Upper lobe of right lung (tissue), 1 donor: ENCODE measurements at regions not wholly inside any gene's neighbourhood (a gene's known extent, or its start where the extent isn't known, plus 50 kb on each side); places are given as distances from the start of the nearest gene placed in this dataset.

Experiments
- ATAC-seq: fragments of 200-7000 bp; cut with Tn5 transposase; one replicate; pipeline ENCODE4 v1.9.1; 2020; ENCODE audit warnings: mild to moderate bottlenecking, moderate library complexity
- DNase-seq: peaks from one replicate; pipeline ENCODE4 v3.0.0-alpha.2; 2020
- H3K27ac ChIP-seq: fragments of 200-600 bp; one replicate; pipeline ENCODE4 v1.8.0; 2022
- H3K27me3 ChIP-seq: fragments of 200-600 bp; one replicate; pipeline ENCODE4 v1.8.0; 2022; ENCODE audit warnings: mild to moderate bottlenecking
- H3K36me3 ChIP-seq: fragments of 200-600 bp; one replicate; pipeline ENCODE4 v1.8.0; 2022
- H3K4me1 ChIP-seq: fragments of 200-600 bp; one replicate; pipeline ENCODE4 v1.8.0; 2022
- H3K4me3 ChIP-seq: fragments of 200-600 bp; one replicate; pipeline ENCODE4 v1.8.0; 2022; ENCODE audit warnings: mild to moderate bottlenecking
- H3K9me3 ChIP-seq: fragments of 200-600 bp; one replicate; pipeline ENCODE4 v1.8.0; 2022
- CTCF ChIP-seq: fragments of 200-600 bp; IDR thresholded peaks from one replicate; pipeline ENCODE4 v1.8.0; 2022; ENCODE audit warnings: antibody characterized with exemption
- intact Hi-C: fragments of 100-400 bp; cut with DNase I; formaldehyde crosslinking; loops from one replicate; pipeline ENCODE4 v1.11.0; 2022
- donor health status: DM: no; HTN: yes; CAD: no; lungs with severe emphysema.

- Histone ChIP-seq H3K27me3 (no peaks in the 10 kb centered on the region), H3K27ac (no peak overlapping the region), H3K4me3 (no peak overlapping the region), H3K36me3 (no peaks in the 10 kb centered on the region), H3K9me3 (no peaks in the 10 kb centered on the region), H3K4me1 (no peaks in the 10 kb centered on the region)
- TF ChIP-seq CTCF: no peak
- ATAC-seq: no peak
- DNase-seq: no peak
- intact Hi-C loops: no loop called here
These were observed 231.0 kb upstream of the GYPA start for GRCh38 chr4:144371485-144371884.

GRCh38 chr4:144374065-144374464 lies 233.5 kb upstream of the GYPA start:
- no peaks in the 10 kb centered on the region for H3K4me1 ChIP-seq
- no peaks in the 10 kb centered on the region for H3K9me3 ChIP-seq
- H3K4me3 ChIP-seq: no peak overlapping the region
- H3K27me3 ChIP-seq: no peaks in the 10 kb centered on the region
- TF ChIP-seq CTCF: no peak
- no peak for DNase-seq
- H3K27ac ChIP-seq: no peak overlapping the region
- no peak for ATAC-seq
- no peaks in the 10 kb centered on the region for H3K36me3 ChIP-seq
- intact Hi-C loops: no loop called here

GRCh38 chr4:144376866-144377265 lies 236.3 kb upstream of the GYPA start:
- Histone ChIP-seq H3K36me3 (no peaks in the 10 kb centered on the region), H3K4me3 (no peak overlapping the region), H3K4me1 (no peaks in the 10 kb centered on the region), H3K9me3 (no peaks in the 10 kb centered on the region), H3K27ac (no peak overlapping the region), H3K27me3 (no peaks in the 10 kb centered on the region)
- no peak for ATAC-seq
- TF ChIP-seq CTCF: no peak
- DNase-seq: no peak
- intact Hi-C loops: no loop called here

GRCh38 chr4:144384408-144384807 lies 243.9 kb upstream of the GYPA start:
- Histone ChIP-seq H3K27me3 (no peaks in the 10 kb centered on the region), H3K36me3 (no peaks in the 10 kb centered on the region), H3K27ac (no peak overlapping the region), H3K4me3 (no peak overlapping the region), H3K4me1 (no peaks in the 10 kb centered on the region), H3K9me3 (no peaks in the 10 kb centered on the region)
- no peak for ATAC-seq
- TF ChIP-seq CTCF: no peak
- intact Hi-C loops: no loop called here
- no peak for DNase-seq

- intact Hi-C loops: no loop called here
- TF ChIP-seq CTCF: no peak
- H3K36me3 ChIP-seq: no peaks in the 10 kb centered on the region
- no peak overlapping the region for H3K4me3 ChIP-seq
- ATAC-seq (no peak), DNase-seq (no peak)
- no peaks in the 10 kb centered on the region for H3K27me3 ChIP-seq
- no peaks in the 10 kb centered on the region for H3K4me1 ChIP-seq
- no peaks in the 10 kb centered on the region for H3K9me3 ChIP-seq
- no peak overlapping the region for H3K27ac ChIP-seq
These were observed 246.0 kb upstream of the HHIP start for GRCh38 chr4:144399927-144400326.

- Histone ChIP-seq H3K36me3 (no peaks in the 10 kb centered on the region), H3K27me3 (no peaks in the 10 kb centered on the region), H3K4me1 (no peaks in the 10 kb centered on the region), H3K9me3 (no peaks in the 10 kb centered on the region), H3K27ac (no peak overlapping the region), H3K4me3 (no peak overlapping the region)
- intact Hi-C loops: no loop called here
- TF ChIP-seq CTCF: no peak
- DNase-seq: no peak
- ATAC-seq: no peak
These were observed 243.8 kb upstream of the HHIP start for GRCh38 chr4:144402176-144402575.
